HCT116 (cell line): ENCODE measurements at regions not wholly inside any gene's neighbourhood (a gene's known extent, or its start where the extent isn't known, plus 50 kb on each side); places are given as distances from the start of the nearest gene placed in this dataset.

Source experiments
- ATF3 ChIP-seq: IDR thresholded peaks from 2 replicates; pipeline ENCODE4 v1.6.1; 2012
- CBX3 ChIP-seq: IDR thresholded peaks from 2 replicates; pipeline ENCODE4 v1.6.1; 2012; ENCODE audit warnings: low read depth
- CTCF ChIP-seq, 3 experiments: fragments of 200-600 bp in 1 of 3; sonication (generic) in 1 of 3; IDR thresholded peaks in 2 of 3; conservative IDR thresholded peaks in 1 of 3; 2 replicates each; pipeline ENCODE4 v1.5.1; 2012 to 2017; ENCODE audit warnings: low read depth in 2 of 3, low read length in 2 of 3, antibody characterized with exemption in 1 of 3, borderline replicate concordance in 1 of 3, control low read depth in 1 of 3, mild to moderate bottlenecking in 1 of 3, mixed read lengths in 1 of 3, mixed run types in 1 of 3, moderate library complexity in 1 of 3; ENCODE audit not compliant: insufficient read depth in 1 of 3
- ELF1 ChIP-seq: IDR thresholded peaks from 2 replicates; pipeline ENCODE4 v1.6.1; 2012; ENCODE audit warnings: low read depth, borderline replicate concordance
- POLR2AphosphoS5 ChIP-seq: IDR thresholded peaks from 2 replicates; pipeline ENCODE4 v1.6.1; 2011; ENCODE audit warnings: mild to moderate bottlenecking, low read depth, low read length, moderate library complexity
- RAD21 ChIP-seq: IDR thresholded peaks from 2 replicates; pipeline ENCODE4 v1.6.1; 2012; ENCODE audit warnings: low read depth, mild to moderate bottlenecking
- SIN3A ChIP-seq: IDR thresholded peaks from 2 replicates; pipeline ENCODE4 v1.6.1; 2012; ENCODE audit warnings: low read depth
- ZBTB33 ChIP-seq: IDR thresholded peaks from 2 replicates; pipeline ENCODE4 v1.6.1; 2011; ENCODE audit warnings: mild to moderate bottlenecking, low read length, moderate library complexity; ENCODE audit not compliant: insufficient replicate concordance; ENCODE audit errors: extremely low read depth

GRCh38 chr6:4018171-4018923, 60.6 kb downstream of the FAM217A start (continued):
- TF ChIP-seq ATF3 (no peak), CBX3 (peak; percentile 83; the same call in 1 of the 2 replicates), RAD21 (no peak), SIN3A (peak; percentile 80), ELF1 (peak; percentile 63; the same call in 1 of the 2 replicates), CTCF (IDR thresholded peaks at IDR 0.05 in 2 of 3, conservative IDR thresholded peaks at IDR 0.05 in 1 of 3; ENCODE audit: borderline replicate concordance in 1 of 3, insufficient read depth in 1 of 3, low read depth in 2 of 3, low read length in 2 of 3) (peak in 1 of 3 experiments; percentile 26; a peak in 1 of 6 replicates), POLR2AphosphoS5 (peak; percentile 93), ZBTB33 (no peak)
